Endodermal cell (in vitro differentiated cells): ENCODE measurements at regions not wholly inside any gene's neighbourhood (a gene's known extent, or its start where the extent isn't known, plus 50 kb on each side); places are given as distances from the start of the nearest gene placed in this dataset.
A peak's percentile ranks its signal among the peaks of the same experiment; 100 is the strongest.

Experiments used
- DNase-seq: peaks from one replicate; pipeline ENCODE4 v3.0.0-alpha.2; 2017
- H3K27ac ChIP-seq: 2 replicates; pipeline ENCODE4 v1.5.1; 2013; ENCODE audit warnings: mild to moderate bottlenecking, low read depth, low read length, moderate library complexity
- H3K27me3 ChIP-seq: 2 replicates; pipeline ENCODE4 v1.6.1; 2013; ENCODE audit warnings: mild to moderate bottlenecking, low read length, moderate library complexity; ENCODE audit not compliant: insufficient read depth, control insufficient read depth, poor library complexity, severe bottlenecking
- H3K36me3 ChIP-seq: 2 replicates; pipeline ENCODE4 v1.7.0; 2013; ENCODE audit warnings: mild to moderate bottlenecking, low read length, moderate library complexity; ENCODE audit not compliant: control insufficient read depth, insufficient read depth
- H3K4me1 ChIP-seq: one replicate; pipeline ENCODE4 v1.7.0; 2013; ENCODE audit warnings: low read length; ENCODE audit not compliant: control insufficient read depth, insufficient read depth
- H3K4me3 ChIP-seq: 2 replicates; pipeline ENCODE4 v1.5.1; 2013; ENCODE audit warnings: mild to moderate bottlenecking, low read length, moderate library complexity
- H3K9ac ChIP-seq: 2 replicates; pipeline ENCODE4 v1.6.1; 2013; ENCODE audit warnings: mild to moderate bottlenecking, low read length, moderate library complexity; ENCODE audit not compliant: poor library complexity, severe bottlenecking; ENCODE audit errors: extremely low read depth
- H3K9me3 ChIP-seq: 2 replicates; pipeline ENCODE4 v1.6.1; 2013; ENCODE audit warnings: mild to moderate bottlenecking, low read length, moderate library complexity; ENCODE audit not compliant: control insufficient read depth
- H3K27ac Mint-ChIP-seq: 2 replicates; pipeline ENCODE4 v1.8.0; 2020; ENCODE audit warnings: mixed read lengths
- H3K27me3 Mint-ChIP-seq: 2 replicates; pipeline ENCODE4 v1.8.0; 2021; ENCODE audit warnings: mild to moderate bottlenecking, mixed read lengths; ENCODE audit not compliant: insufficient read depth
- H3K36me3 Mint-ChIP-seq: 2 replicates; pipeline ENCODE4 v1.8.0; 2020; ENCODE audit warnings: low read depth, mixed read lengths
- H3K4me1 Mint-ChIP-seq: 2 replicates; pipeline ENCODE4 v1.8.0; 2020; ENCODE audit warnings: mixed read lengths
- H3K4me3 Mint-ChIP-seq: 2 replicates; pipeline ENCODE4 v1.8.0; 2020; ENCODE audit warnings: mild to moderate bottlenecking, moderate library complexity, mixed read lengths
- H3K9me3 Mint-ChIP-seq: 2 replicates; pipeline ENCODE4 v1.8.0; 2020; ENCODE audit warnings: mild to moderate bottlenecking, mixed read lengths
- WGBS, 2 experiments: methylation state at CpG; one replicate each; pipeline versions ENCODE4 v1.1.5 to v1.1.7; 2013; ENCODE audit warnings: missing lambda C conversion rate in 2 of 2, mixed read lengths in 1 of 2; ENCODE audit not compliant: insufficient coverage in 1 of 2, insufficient read length in 1 of 2; 5-methylcytosine and 5-hydroxymethylcytosine counted together
- TF ChIP-seq, protein P1 (sequence below): fragments of 200-600 bp; sonication (generic); conservative IDR thresholded peaks from 2 replicates; pipeline ENCODE4 v1.5.0; 2021; ENCODE audit warnings: antibody characterized with exemption, mild to moderate bottlenecking

DNA sequence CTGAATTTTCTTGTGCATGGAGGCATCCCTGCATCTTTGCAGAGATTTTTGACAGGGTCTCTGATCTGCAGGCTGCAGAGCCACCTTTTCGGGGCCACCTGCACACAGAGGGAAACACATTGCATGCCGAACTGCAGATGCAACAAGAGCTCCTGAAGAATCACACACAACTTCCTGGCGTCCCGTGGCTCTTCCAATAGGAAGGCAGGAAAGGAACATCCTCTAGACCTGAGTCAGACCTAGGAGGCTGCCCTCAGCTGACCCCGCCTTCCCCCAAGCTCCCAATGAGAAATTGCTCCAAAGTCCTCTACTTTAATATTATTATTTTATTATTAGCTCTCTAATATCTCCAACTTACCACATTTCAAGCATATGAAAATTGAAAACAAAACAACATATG, 213.2 kb upstream of the ARRDC4 start:
- Histone ChIP-seq H3K27ac (no peak overlapping the region), H3K9me3 (no peaks in the 10 kb centered on the region), H3K27me3 (no peaks in the 10 kb centered on the region), H3K9ac (no peak overlapping the region), H3K36me3 (no peaks in the 10 kb centered on the region), H3K4me3 (no peak overlapping the region), H3K4me1 (no peaks in the 10 kb centered on the region)
- DNase-seq, result peak; percentile 56
- H3K27me3 Mint-ChIP-seq, result no peaks in the 10 kb centered on the region
- TF ChIP-seq, protein P1, sequence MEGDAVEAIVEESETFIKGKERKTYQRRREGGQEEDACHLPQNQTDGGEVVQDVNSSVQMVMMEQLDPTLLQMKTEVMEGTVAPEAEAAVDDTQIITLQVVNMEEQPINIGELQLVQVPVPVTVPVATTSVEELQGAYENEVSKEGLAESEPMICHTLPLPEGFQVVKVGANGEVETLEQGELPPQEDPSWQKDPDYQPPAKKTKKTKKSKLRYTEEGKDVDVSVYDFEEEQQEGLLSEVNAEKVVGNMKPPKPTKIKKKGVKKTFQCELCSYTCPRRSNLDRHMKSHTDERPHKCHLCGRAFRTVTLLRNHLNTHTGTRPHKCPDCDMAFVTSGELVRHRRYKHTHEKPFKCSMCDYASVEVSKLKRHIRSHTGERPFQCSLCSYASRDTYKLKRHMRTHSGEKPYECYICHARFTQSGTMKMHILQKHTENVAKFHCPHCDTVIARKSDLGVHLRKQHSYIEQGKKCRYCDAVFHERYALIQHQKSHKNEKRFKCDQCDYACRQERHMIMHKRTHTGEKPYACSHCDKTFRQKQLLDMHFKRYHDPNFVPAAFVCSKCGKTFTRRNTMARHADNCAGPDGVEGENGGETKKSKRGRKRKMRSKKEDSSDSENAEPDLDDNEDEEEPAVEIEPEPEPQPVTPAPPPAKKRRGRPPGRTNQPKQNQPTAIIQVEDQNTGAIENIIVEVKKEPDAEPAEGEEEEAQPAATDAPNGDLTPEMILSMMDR, result no peak
- no peak overlapping the region for H3K4me3 Mint-ChIP-seq
- no peaks in the 10 kb centered on the region for H3K4me1 Mint-ChIP-seq
- no peaks in the 10 kb centered on the region for H3K36me3 Mint-ChIP-seq
- WGBS, 2 experiments, result 87% methylated on average over 5 of the region's 5 CpGs; no CpG with 5 or more reads in 1 of the 2 experiments
- no peak overlapping the region for H3K27ac Mint-ChIP-seq
- H3K9me3 Mint-ChIP-seq, result no peaks in the 10 kb centered on the region

DNA sequence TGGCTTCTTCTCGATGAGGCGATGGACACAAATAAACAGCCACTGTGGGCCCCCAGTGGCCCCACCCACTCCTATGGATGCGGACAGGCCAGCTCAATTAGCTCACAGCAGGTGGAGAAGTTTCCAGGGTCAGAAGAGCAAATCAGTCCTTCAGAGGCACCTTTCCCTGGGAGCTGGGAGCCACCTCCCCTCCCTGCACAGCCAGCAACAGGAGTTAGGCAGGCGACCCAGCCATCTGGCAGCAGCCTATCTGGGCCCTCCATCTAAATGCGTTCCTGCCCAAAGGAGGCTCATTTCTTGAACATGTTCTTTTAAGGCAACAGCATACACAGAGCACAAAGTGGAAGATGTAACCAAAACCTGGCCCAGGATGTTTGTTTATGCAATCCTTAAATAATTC, 211.9 kb upstream of the ARRDC4 start:
- H3K4me3 Mint-ChIP-seq, result no peak overlapping the region
- no peaks in the 10 kb centered on the region for H3K4me1 Mint-ChIP-seq
- H3K36me3 ChIP-seq, result no peaks in the 10 kb centered on the region
- H3K27me3 Mint-ChIP-seq, result no peaks in the 10 kb centered on the region
- no peaks in the 10 kb centered on the region for H3K9me3 ChIP-seq
- no peak overlapping the region for H3K4me3 ChIP-seq
- no peak overlapping the region for H3K27ac Mint-ChIP-seq
- H3K4me1 ChIP-seq, result no peaks in the 10 kb centered on the region
- no peak overlapping the region for H3K9ac ChIP-seq
- peak; percentile 57 for DNase-seq
- no peaks in the 10 kb centered on the region for H3K36me3 Mint-ChIP-seq
- no peaks in the 10 kb centered on the region for H3K9me3 Mint-ChIP-seq
- 79 to 96% methylated on average over 4 to 5 of the region's 5 CpGs for WGBS, 2 experiments
- TF ChIP-seq, protein P1, result no peak
- H3K27ac ChIP-seq, result no peak overlapping the region
- no peaks in the 10 kb centered on the region for H3K27me3 ChIP-seq

DNA sequence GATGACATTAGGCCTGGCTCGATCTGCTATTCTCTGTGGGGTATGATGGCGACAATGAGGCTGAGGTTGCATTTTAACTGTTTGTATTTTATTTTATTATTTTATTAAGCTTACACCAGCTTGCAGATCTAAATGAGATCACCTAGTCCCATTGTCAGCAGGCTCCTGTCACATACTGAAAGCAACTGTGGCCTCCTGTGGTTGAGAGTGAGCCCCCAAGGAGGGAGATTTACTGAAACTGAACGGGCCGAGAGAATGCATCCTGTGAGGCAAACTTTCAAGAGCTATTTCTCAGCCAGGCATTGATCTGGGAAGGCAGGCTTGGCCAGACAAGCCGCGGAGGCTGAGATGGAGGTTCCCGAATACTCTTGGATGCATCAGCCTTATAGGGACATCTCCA, 210.4 kb upstream of the ARRDC4 start:
- Histone ChIP-seq H3K36me3 (no peaks in the 10 kb centered on the region), H3K4me3 (no peak overlapping the region), H3K27me3 (no peaks in the 10 kb centered on the region), H3K4me1 (no peaks in the 10 kb centered on the region), H3K9me3 (no peaks in the 10 kb centered on the region), H3K9ac (no peak overlapping the region), H3K27ac (no peak overlapping the region)
- H3K36me3 Mint-ChIP-seq, result no peaks in the 10 kb centered on the region
- 56 to 74% methylated on average over 4 to 7 of the region's 7 CpGs for WGBS, 2 experiments
- no peak overlapping the region for H3K4me3 Mint-ChIP-seq
- H3K9me3 Mint-ChIP-seq, result no peaks in the 10 kb centered on the region
- H3K27ac Mint-ChIP-seq, result no peak overlapping the region
- DNase-seq, result no peak
- TF ChIP-seq, protein P1, result no peak
- no peaks in the 10 kb centered on the region for H3K27me3 Mint-ChIP-seq
- no peaks in the 10 kb centered on the region for H3K4me1 Mint-ChIP-seq
